ENCODE measurements at regions not wholly inside any gene's neighbourhood (a gene's known extent, or its start where the extent isn't known, plus 50 kb on each side); places are given as distances from the start of the nearest gene placed in this dataset.
A peak's percentile ranks its signal among the peaks of the same experiment; 100 is the strongest.

DNA sequence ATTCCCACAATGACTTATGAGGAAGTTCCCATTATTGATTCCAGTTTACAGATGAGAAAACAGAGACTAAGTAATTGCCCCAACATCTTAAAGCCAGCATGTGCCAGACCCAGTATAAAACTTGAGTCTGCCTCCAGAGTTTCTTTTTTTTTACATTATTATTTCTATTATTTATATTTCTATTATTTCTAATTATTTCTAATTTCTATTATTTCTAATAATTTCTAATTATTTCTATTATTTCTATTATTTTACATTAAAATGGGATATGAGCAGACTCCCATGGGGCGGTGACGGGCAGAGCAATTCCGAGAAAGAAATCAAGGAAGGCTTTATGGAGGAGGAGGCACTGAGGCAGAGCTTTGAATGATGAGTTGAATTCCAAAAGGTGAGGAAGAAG, 54.4 kb upstream of the BDKRB2 start:
- Mint-ChIP-seq H3K4me3 (ENCODE audit: unreplicated experiment) (no peak overlapping the region), H3K36me3 (ENCODE audit: low read depth, unreplicated experiment) (no peaks in the 10 kb centered on the region), H3K27me3 (ENCODE audit: unreplicated experiment) (no peaks in the 10 kb centered on the region), H3K9me3 (ENCODE audit: unreplicated experiment) (no peaks in the 10 kb centered on the region), H3K4me1 (ENCODE audit: unreplicated experiment) (no peaks in the 10 kb centered on the region), H3K27ac (ENCODE audit: unreplicated experiment) (no peak overlapping the region)
- TF ChIP-seq, protein P1, sequence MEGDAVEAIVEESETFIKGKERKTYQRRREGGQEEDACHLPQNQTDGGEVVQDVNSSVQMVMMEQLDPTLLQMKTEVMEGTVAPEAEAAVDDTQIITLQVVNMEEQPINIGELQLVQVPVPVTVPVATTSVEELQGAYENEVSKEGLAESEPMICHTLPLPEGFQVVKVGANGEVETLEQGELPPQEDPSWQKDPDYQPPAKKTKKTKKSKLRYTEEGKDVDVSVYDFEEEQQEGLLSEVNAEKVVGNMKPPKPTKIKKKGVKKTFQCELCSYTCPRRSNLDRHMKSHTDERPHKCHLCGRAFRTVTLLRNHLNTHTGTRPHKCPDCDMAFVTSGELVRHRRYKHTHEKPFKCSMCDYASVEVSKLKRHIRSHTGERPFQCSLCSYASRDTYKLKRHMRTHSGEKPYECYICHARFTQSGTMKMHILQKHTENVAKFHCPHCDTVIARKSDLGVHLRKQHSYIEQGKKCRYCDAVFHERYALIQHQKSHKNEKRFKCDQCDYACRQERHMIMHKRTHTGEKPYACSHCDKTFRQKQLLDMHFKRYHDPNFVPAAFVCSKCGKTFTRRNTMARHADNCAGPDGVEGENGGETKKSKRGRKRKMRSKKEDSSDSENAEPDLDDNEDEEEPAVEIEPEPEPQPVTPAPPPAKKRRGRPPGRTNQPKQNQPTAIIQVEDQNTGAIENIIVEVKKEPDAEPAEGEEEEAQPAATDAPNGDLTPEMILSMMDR (IDR thresholded peaks at IDR 0.05; ENCODE audit: unreplicated experiment), result no peak
- DNase-seq (ENCODE audit: low spot score), result no peak

DNA sequence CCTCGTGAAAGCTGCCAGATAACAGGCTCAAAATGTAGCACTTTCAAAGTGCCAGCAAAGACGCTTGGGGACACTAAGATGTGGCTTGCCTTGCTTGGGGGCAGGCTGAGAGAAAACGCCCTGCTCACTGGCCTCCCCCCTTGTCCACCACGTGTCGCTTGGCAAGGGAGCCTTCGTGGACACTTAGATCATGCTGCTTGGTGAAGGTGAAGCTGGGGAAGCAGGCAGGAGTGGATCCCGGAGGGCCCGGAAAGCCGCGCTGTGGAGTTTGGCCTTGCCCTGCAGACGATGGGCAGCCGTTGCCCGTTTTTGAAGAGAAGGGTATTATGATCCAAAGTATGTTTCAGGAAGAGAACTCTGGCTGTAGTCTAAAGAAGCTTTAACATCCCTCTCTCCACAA, 53.4 kb upstream of the BDKRB2 start:
- Mint-ChIP-seq H3K27me3 (ENCODE audit: unreplicated experiment) (no peaks in the 10 kb centered on the region), H3K36me3 (ENCODE audit: low read depth, unreplicated experiment) (no peaks in the 10 kb centered on the region), H3K9me3 (ENCODE audit: unreplicated experiment) (no peaks in the 10 kb centered on the region), H3K4me3 (ENCODE audit: unreplicated experiment) (no peak overlapping the region), H3K27ac (ENCODE audit: unreplicated experiment) (no peak overlapping the region), H3K4me1 (ENCODE audit: unreplicated experiment) (no peaks in the 10 kb centered on the region)
- no peak for DNase-seq (ENCODE audit: low spot score)
- TF ChIP-seq, protein P1 (IDR thresholded peaks at IDR 0.05; ENCODE audit: unreplicated experiment), result no peak

DNA sequence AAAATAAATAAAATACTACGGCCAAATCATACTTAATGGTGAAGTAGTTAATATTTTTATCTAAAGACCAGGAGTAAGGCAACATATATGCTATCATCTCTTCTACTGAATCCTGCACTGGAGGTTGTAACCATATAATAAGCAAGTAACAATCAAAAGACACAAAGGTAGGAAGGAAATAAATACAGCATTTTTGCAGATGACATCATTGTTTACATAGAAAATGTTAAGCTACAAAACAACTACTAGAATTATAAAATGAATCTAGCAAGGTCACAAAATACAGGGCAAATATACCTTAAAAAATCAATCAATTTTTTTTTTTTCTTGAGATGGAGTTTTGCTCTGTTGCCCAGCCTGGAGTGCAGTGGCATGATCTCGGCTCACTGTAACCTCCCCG, 51.6 kb upstream of the BDKRB2 start:
- DNase-seq (ENCODE audit: low spot score), result no peak
- no peak overlapping the region for H3K4me3 Mint-ChIP-seq (ENCODE audit: unreplicated experiment)
- TF ChIP-seq, protein P1 (IDR thresholded peaks at IDR 0.05; ENCODE audit: unreplicated experiment), result no peak
- H3K9me3 Mint-ChIP-seq (ENCODE audit: unreplicated experiment), result no peaks in the 10 kb centered on the region
- H3K4me1 Mint-ChIP-seq (ENCODE audit: unreplicated experiment), result no peaks in the 10 kb centered on the region
- H3K36me3 Mint-ChIP-seq (ENCODE audit: low read depth, unreplicated experiment), result no peaks in the 10 kb centered on the region
- H3K27me3 Mint-ChIP-seq (ENCODE audit: unreplicated experiment), result no peaks in the 10 kb centered on the region
- H3K27ac Mint-ChIP-seq (ENCODE audit: unreplicated experiment), result peak overlapping the region; percentile 78
